HCT116 (cell line): ENCODE measurements at regions not wholly inside any gene's neighbourhood (a gene's known extent, or its start where the extent isn't known, plus 50 kb on each side); places are given as distances from the start of the nearest gene placed in this dataset.

Experiments
- ATAC-seq: fragments of 200-7000 bp; cut with Tn5 transposase; 2 replicates; pipeline ENCODE4 v1.9.1; 2020; ENCODE audit warnings: mild to moderate bottlenecking, moderate library complexity
- BruUV-seq: library from RNA; stranded (reverse); fragments of 400-500 nt; replicated peaks from 2 replicates; lab custom pipeline; 2021; lab: Mats Ljungman, UMichigan
- CTCF ChIA-PET: fragments of 300-600 bp; sonication (Branson Sonifier 250); formaldehyde crosslinking; loops from one replicate; lab custom pipeline; 2021; ENCODE audit warnings: antibody characterized with exemption; lab: Charles Lee
- POLR2A ChIA-PET: fragments of 300-600, 350-600 bp; sonication (Branson Sonifier 250); formaldehyde crosslinking; loops from one replicate; lab custom pipeline; 2021; ENCODE audit warnings: antibody characterized with exemption; lab: Charles Lee
- RAD21 ChIA-PET, 2 experiments: fragments of 300-600 bp; sonication (Branson Sonifier 250); formaldehyde crosslinking; loops; one replicate each; lab custom pipeline; 2023; ENCODE audit warnings: low total read pairs in 2 of 2; ENCODE audit not compliant: uncharacterized antibody in 2 of 2, unreplicated experiment in 2 of 2, low non-redundant PET in 1 of 2; lab: Charles Lee
- DNase-seq: peaks from one replicate; pipeline ENCODE4 v3.0.0-alpha.2; 2010; ENCODE audit warnings: low read depth, low spot score
- H2AFZ ChIP-seq: fragments of 200-600 bp; shearing (Covaris generic), sonication (generic); 2 replicates; pipeline ENCODE4 v1.6.1; 2017; ENCODE audit warnings: low read depth, mixed run types, mixed read lengths, antibody characterized with exemption, low read length; ENCODE audit not compliant: poor library complexity, severe bottlenecking
- H3K27ac ChIP-seq: 2 replicates; pipeline ENCODE4 v1.5.1; 2012; ENCODE audit warnings: low read depth, low read length
- H3K27me3 ChIP-seq: fragments of 200-600 bp; sonication (generic); 2 replicates; pipeline ENCODE4 v1.6.1; 2016; ENCODE audit warnings: mixed run types, low read length, mixed read lengths; ENCODE audit not compliant: insufficient read depth
- H3K36me3 ChIP-seq, 2 experiments: fragments of 200-500 bp in 1 of 2; fragments of 200-600 bp in 1 of 2; sonication (Bioruptor generic) in 1 of 2; sonication (generic) in 1 of 2; 2 replicates each; pipeline versions ENCODE4 v1.5.1 to v1.6.1; 2014 to 2016; ENCODE audit warnings: low read length in 2 of 2, inconsistent platforms in 1 of 2, mixed read lengths in 1 of 2, mixed run types in 1 of 2; ENCODE audit not compliant: insufficient read depth in 2 of 2, control insufficient read depth in 1 of 2
- H3K4me1 ChIP-seq, 2 experiments: fragments of 200-600 bp in 1 of 2; sonication (generic) in 1 of 2; 2 replicates each; pipeline versions ENCODE4 v1.5.1 to v1.6.1; 2012 to 2017; ENCODE audit warnings: low read length in 2 of 2, inconsistent platforms in 1 of 2, mild to moderate bottlenecking in 1 of 2, mixed read lengths in 1 of 2, mixed run types in 1 of 2, moderate library complexity in 1 of 2; ENCODE audit not compliant: insufficient read depth in 2 of 2, control insufficient read depth in 1 of 2
- H3K4me2 ChIP-seq: fragments of 200-600 bp; sonication (generic); 2 replicates; pipeline ENCODE4 v1.6.1; 2017; ENCODE audit warnings: mixed run types, low read length, mixed read lengths
- H3K4me3 ChIP-seq, 2 experiments: fragments of 200-600 bp in 1 of 2; sonication (generic) in 1 of 2; replicated peaks in 1 of 2; 2 replicates each; pipeline ENCODE4 v1.5.1; 2011 to 2016; ENCODE audit warnings: low read length in 2 of 2, control low read depth in 1 of 2, low read depth in 1 of 2, mild to moderate bottlenecking in 1 of 2, mixed read lengths in 1 of 2, mixed run types in 1 of 2
- H3K79me2 ChIP-seq: fragments of 200-600 bp; sonication (generic); 2 replicates; pipeline ENCODE4 v1.6.1; 2017; ENCODE audit warnings: mild to moderate bottlenecking, mixed run types, low read length, moderate library complexity, mixed read lengths; ENCODE audit not compliant: insufficient read depth
- H3K9ac ChIP-seq: fragments of 200-600 bp; sonication (generic); 2 replicates; pipeline ENCODE4 v1.6.1; 2016; ENCODE audit warnings: low read length, mixed read lengths
- H3K9me2 ChIP-seq: fragments of 200-600 bp; sonication (generic), shearing (Covaris generic); 2 replicates; pipeline ENCODE4 v1.6.1; 2017; ENCODE audit warnings: mixed run types, mild to moderate bottlenecking, moderate library complexity; ENCODE audit not compliant: insufficient read depth
- H3K9me3 ChIP-seq, 2 experiments: fragments of 200-500 bp in 1 of 2; fragments of 200-600 bp in 1 of 2; sonication (Bioruptor generic) in 1 of 2; sonication (generic) in 1 of 2; 2 replicates each; pipeline ENCODE4 v1.6.1; 2014 to 2017; ENCODE audit warnings: low read length in 2 of 2, mixed read lengths in 2 of 2, inconsistent platforms in 1 of 2, low read depth in 1 of 2, mild to moderate bottlenecking in 1 of 2, mixed run types in 1 of 2, moderate library complexity in 1 of 2; ENCODE audit not compliant: control insufficient read depth in 1 of 2, insufficient read depth in 1 of 2
- H4K20me1 ChIP-seq: fragments of 200-600 bp; sonication (generic), shearing (Covaris generic); 2 replicates; pipeline ENCODE4 v1.6.1; 2017; ENCODE audit warnings: mixed run types, mild to moderate bottlenecking, moderate library complexity; ENCODE audit not compliant: insufficient read depth
- CBX3 ChIP-seq: IDR thresholded peaks from 2 replicates; pipeline ENCODE4 v1.6.1; 2012; ENCODE audit warnings: low read depth
- CEBPB ChIP-seq: IDR thresholded peaks from 2 replicates; pipeline ENCODE4 v1.6.1; 2012; ENCODE audit warnings: low read depth
- CTCF ChIP-seq, 3 experiments: fragments of 200-600 bp in 1 of 3; sonication (generic) in 1 of 3; IDR thresholded peaks in 2 of 3; conservative IDR thresholded peaks in 1 of 3; 2 replicates each; pipeline ENCODE4 v1.5.1; 2012 to 2017; ENCODE audit warnings: low read depth in 2 of 3, low read length in 2 of 3, antibody characterized with exemption in 1 of 3, borderline replicate concordance in 1 of 3, control low read depth in 1 of 3, mild to moderate bottlenecking in 1 of 3, mixed read lengths in 1 of 3, mixed run types in 1 of 3, moderate library complexity in 1 of 3; ENCODE audit not compliant: insufficient read depth in 1 of 3
- EGR1 ChIP-seq: IDR thresholded peaks from 2 replicates; pipeline ENCODE4 v1.6.1; 2012; ENCODE audit warnings: low read depth
- ELF1 ChIP-seq: IDR thresholded peaks from 2 replicates; pipeline ENCODE4 v1.6.1; 2012; ENCODE audit warnings: low read depth, borderline replicate concordance
- EZH2 ChIP-seq: fragments of 200-600 bp; sonication (generic); IDR thresholded peaks from 2 replicates; pipeline ENCODE4 v1.6.1; 2017; ENCODE audit warnings: antibody characterized with exemption, mixed run types
- EZH2phosphoT487 ChIP-seq: fragments of 200-600 bp; IDR thresholded peaks from 2 replicates; pipeline ENCODE4 v1.6.1; 2018; ENCODE audit warnings: antibody characterized with exemption, borderline replicate concordance
- FOSL1 ChIP-seq: IDR thresholded peaks from 2 replicates; pipeline ENCODE4 v1.6.1; 2012; ENCODE audit warnings: low read depth
- JUND ChIP-seq: IDR thresholded peaks from 2 replicates; pipeline ENCODE4 v1.6.1; 2012
- MAX ChIP-seq: IDR thresholded peaks from 2 replicates; pipeline ENCODE4 v1.6.1; 2012
- POLR2A ChIP-seq: IDR thresholded peaks from 2 replicates; pipeline ENCODE4 v1.7.0; 2011; ENCODE audit warnings: borderline replicate concordance; ENCODE audit not compliant: insufficient read depth, insufficient read length; ENCODE audit errors: extremely low read depth
- POLR2AphosphoS5 ChIP-seq: IDR thresholded peaks from 2 replicates; pipeline ENCODE4 v1.6.1; 2011; ENCODE audit warnings: mild to moderate bottlenecking, low read depth, low read length, moderate library complexity
- SP1 ChIP-seq: IDR thresholded peaks from 2 replicates; pipeline ENCODE4 v1.6.1; 2012; ENCODE audit warnings: low read depth
- TCF7L2 ChIP-seq: IDR thresholded peaks from 2 replicates; pipeline ENCODE4 v1.7.0; 2011; ENCODE audit warnings: borderline replicate concordance, inconsistent platforms; ENCODE audit not compliant: insufficient read depth, insufficient read length; ENCODE audit errors: extremely low read depth
- intact Hi-C: fragments of 100-400 bp; cut with micrococcal nuclease; formaldehyde crosslinking; loops from 2 replicates; pipeline ENCODE4 v1.10.0; 2022
- TF ChIP-seq, protein P1 (sequence below): IDR thresholded peaks from 2 replicates; pipeline ENCODE4 v1.6.1; 2012; ENCODE audit warnings: low read depth
- TF ChIP-seq, protein P2 (sequence below): IDR thresholded peaks from 2 replicates; pipeline ENCODE4 v1.6.1; 2012

DNA sequence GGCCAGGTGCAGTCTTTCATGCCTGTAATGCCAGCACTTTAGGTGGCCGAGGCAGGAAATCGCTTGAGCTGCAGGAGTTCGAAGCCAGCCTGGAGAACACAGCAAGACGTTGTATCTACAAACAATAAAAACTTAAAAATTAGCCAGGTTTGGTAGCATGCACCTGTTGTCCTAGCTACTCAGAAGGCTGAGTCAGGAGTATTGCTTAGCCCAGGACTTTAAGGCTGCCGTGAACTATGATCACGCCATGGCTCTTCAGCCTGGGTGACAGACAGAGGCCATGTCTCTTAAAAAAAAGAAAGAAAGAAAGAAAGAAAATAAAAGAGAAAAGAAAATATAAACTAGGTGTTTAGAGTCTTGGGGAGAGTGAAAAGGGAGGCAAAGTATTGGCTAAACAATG, 96.4 kb upstream of the PDE5A start:
- H3K4me1 ChIP-seq = peaks cover 0 to 11% of the 10 kb centered on the region in 2 experiments; a peak in 2 of 4 replicates
- no peak overlapping the region for H3K4me2 ChIP-seq
- H3K79me2 ChIP-seq = no peaks in the 10 kb centered on the region
- H3K9me2 ChIP-seq = no peaks in the 10 kb centered on the region
- POLR2A ChIA-PET = no interaction called here
- intact Hi-C loops = no loop called here
- H3K36me3 ChIP-seq = no peaks in the 10 kb centered on the region
- BruUV-seq = no TSS peak
- ATAC-seq = no peak
- no peaks in the 10 kb centered on the region for H3K27me3 ChIP-seq
- H4K20me1 ChIP-seq = no peaks in the 10 kb centered on the region
- H3K9ac ChIP-seq = no peak overlapping the region
- TF ChIP-seq POLR2A = no peak
- TF ChIP-seq, protein P1, sequence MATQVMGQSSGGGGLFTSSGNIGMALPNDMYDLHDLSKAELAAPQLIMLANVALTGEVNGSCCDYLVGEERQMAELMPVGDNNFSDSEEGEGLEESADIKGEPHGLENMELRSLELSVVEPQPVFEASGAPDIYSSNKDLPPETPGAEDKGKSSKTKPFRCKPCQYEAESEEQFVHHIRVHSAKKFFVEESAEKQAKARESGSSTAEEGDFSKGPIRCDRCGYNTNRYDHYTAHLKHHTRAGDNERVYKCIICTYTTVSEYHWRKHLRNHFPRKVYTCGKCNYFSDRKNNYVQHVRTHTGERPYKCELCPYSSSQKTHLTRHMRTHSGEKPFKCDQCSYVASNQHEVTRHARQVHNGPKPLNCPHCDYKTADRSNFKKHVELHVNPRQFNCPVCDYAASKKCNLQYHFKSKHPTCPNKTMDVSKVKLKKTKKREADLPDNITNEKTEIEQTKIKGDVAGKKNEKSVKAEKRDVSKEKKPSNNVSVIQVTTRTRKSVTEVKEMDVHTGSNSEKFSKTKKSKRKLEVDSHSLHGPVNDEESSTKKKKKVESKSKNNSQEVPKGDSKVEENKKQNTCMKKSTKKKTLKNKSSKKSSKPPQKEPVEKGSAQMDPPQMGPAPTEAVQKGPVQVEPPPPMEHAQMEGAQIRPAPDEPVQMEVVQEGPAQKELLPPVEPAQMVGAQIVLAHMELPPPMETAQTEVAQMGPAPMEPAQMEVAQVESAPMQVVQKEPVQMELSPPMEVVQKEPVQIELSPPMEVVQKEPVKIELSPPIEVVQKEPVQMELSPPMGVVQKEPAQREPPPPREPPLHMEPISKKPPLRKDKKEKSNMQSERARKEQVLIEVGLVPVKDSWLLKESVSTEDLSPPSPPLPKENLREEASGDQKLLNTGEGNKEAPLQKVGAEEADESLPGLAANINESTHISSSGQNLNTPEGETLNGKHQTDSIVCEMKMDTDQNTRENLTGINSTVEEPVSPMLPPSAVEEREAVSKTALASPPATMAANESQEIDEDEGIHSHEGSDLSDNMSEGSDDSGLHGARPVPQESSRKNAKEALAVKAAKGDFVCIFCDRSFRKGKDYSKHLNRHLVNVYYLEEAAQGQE = no peak
- TF ChIP-seq CTCF (IDR thresholded peaks at IDR 0.05 in 2 of 3, conservative IDR thresholded peaks at IDR 0.05 in 1 of 3; ENCODE audit: borderline replicate concordance in 1 of 3, insufficient read depth in 1 of 3, low read depth in 2 of 3, low read length in 2 of 3) = no peak
- no peak for TF ChIP-seq EGR1
- no peak for TF ChIP-seq POLR2AphosphoS5
- no peak for TF ChIP-seq JUND
- TF ChIP-seq, protein P2, sequence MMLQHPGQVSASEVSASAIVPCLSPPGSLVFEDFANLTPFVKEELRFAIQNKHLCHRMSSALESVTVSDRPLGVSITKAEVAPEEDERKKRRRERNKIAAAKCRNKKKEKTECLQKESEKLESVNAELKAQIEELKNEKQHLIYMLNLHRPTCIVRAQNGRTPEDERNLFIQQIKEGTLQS = no peak
- TF ChIP-seq TCF7L2 = no peak
- no peak for TF ChIP-seq CEBPB
- TF ChIP-seq EZH2phosphoT487 = no peak
- TF ChIP-seq FOSL1 = no peak
- no peak for TF ChIP-seq EZH2
- TF ChIP-seq CBX3 = no peak
- TF ChIP-seq ELF1 = no peak
- no peak for TF ChIP-seq MAX
- TF ChIP-seq SP1 = no peak
- no peaks in the 10 kb centered on the region for H3K9me3 ChIP-seq
- H3K4me3 ChIP-seq = no peak overlapping the region
- no peak for DNase-seq
- CTCF ChIA-PET = no interaction called here
- no peak overlapping the region for H3K27ac ChIP-seq
- RAD21 ChIA-PET = no interaction called here
- no peak overlapping the region for H2AFZ ChIP-seq
